ENCODE measurements at regions not wholly inside any gene's neighbourhood (a gene's known extent, or its start where the extent isn't known, plus 50 kb on each side); places are given as distances from the start of the nearest gene placed in this dataset.
"Not testable (repeated sequence)": the region's sequence is repeated elsewhere in the genome, so short reads cannot be mapped to it uniquely, and the experiment has no call there.

DNA sequence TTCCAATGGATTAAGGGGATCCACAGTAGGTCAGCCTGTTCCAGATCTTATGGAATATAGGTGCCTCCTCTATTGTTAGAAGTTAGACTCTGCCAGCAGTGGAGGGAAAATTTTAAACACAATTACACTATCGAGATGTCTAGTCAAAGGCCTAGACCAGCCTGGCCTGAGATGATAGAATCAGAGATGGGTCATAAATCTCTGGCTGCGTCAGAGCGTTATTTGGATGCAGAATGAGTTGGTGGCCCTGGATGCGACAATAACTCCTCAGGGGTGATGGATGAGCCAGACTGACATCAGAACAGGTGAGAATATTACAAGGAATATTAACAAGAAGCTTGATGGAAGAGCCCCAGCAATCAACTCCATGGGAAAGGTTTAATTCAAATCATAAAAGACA, 149.3 kb upstream of the TCF4 start:
- Mint-ChIP-seq H3K27ac (no peak overlapping the region), H3K4me3 (no peak overlapping the region), H3K4me1 (peaks cover 2 to 5% of the 10 kb centered on the region in 2 donors), H3K27me3 (no peaks in the 10 kb centered on the region), H3K9me3 (peaks cover 0 to 2% of the 10 kb centered on the region in 2 donors), H3K36me3 (no peaks in the 10 kb centered on the region)
- DNase-seq (no peak), ATAC-seq (replicated peaks) (no peak)

DNA sequence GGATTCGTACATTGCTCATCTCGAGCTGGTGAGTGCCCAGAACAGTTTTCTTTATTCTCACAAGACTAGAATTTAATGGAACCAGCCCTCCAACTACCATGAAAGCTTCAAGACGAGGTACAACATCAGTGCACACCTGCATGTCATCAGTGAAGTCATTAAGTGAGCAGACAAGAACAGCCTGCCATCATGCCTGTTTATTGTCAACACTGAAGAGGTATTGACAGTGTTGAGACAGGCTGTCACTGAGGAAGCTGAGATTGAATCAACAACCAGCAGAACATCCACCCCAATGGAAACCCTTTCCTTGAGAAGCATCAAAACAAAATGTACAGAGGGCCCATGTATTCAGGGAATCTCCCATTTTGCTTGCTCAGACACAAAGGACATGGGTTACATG, 148.0 kb upstream of the TCF4 start:
- Mint-ChIP-seq H3K36me3 (no peaks in the 10 kb centered on the region), H3K4me3 (no peak overlapping the region), H3K27ac (no peak overlapping the region), H3K27me3 (no peaks in the 10 kb centered on the region), H3K9me3 (peaks cover 0 to 2% of the 10 kb centered on the region in 2 donors), H3K4me1 (peaks cover 2 to 5% of the 10 kb centered on the region in 2 donors)
- ATAC-seq (replicated peaks) (no peak), DNase-seq (no peak)

DNA sequence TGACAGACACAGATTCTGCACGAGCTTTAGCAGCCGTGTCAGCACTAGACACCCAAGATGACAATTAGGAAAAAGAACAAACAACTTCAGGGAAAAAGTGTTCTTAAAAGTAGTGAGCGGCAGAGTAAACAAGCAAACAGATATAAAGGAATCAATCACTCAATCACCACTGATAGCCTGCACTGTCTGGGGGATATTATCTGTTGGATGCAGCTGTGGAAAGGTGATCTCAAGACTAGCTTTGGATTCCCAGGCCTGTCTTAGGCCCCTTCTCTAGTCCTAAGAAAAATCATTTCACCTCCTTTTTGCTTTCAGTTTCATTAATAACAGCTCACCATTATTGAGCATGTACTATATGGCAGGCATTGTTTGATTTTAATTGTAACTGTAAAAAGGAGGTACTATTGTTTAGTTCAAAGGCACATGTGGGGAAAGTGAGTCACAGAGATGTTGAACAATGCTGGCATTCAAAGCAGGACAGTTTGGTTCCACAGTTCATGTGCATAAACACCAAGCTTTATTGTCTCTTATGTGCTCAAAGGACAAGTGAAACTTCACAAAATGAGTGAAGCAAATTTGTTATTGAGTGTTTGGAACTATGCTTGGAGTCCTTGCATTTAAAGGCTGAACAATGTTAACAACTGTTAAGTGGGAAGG, 147.3 kb upstream of the TCF4 start:
- Mint-ChIP-seq H3K36me3 (no peaks in the 10 kb centered on the region), H3K9me3 (peaks cover 0 to 2% of the 10 kb centered on the region in 2 donors), H3K4me3 (no peak overlapping the region), H3K27ac (no peak overlapping the region), H3K4me1 (peaks cover 2 to 5% of the 10 kb centered on the region in 2 donors), H3K27me3 (no peaks in the 10 kb centered on the region)
- no peak for DNase-seq
- no peak for ATAC-seq (replicated peaks)

DNA sequence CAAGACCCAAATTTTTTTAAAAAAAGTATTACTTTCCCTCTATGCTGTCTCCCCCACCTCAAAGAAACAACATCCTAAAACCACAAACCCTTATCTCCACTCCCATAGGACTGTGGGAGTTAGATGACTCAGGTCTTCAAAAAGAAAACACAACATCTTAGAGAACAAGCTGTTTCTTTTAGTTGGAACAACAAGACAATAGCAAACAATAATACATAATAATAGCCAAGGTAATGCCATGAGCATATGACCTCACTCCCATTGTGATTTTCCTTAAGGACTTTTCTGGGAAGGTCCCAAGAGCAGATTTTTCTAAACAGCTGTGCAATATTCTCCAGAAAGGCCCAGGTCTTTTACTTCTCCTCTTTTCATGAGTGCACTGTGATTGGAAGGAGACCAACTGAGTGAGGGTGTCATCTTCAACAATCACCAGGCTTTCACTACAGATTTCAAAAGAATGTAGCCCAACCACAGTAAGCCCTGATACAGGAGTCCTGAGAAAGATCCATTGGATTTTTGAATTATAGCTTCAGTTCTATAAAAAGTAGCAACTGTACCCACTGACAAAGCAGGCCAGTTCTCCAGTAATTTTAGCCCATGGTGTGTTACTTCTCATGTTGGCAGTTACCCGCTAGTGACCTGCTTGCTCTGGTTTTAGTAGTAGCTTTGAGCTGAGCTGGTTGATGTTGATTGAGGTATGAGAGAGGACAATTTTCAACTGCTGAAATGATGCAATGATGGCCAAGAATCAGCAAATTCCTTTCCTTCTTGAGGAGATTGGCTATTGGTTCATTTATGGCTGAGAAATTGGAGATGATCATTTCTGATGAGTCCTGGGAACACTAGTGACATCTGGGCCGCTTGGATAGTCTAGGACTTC, 144.5 kb upstream of the TCF4 start:
- Mint-ChIP-seq H3K4me3 (no peak overlapping the region), H3K27ac (no peak overlapping the region), H3K9me3 (peaks cover 0 to 2% of the 10 kb centered on the region in 2 donors), H3K4me1 (peaks cover 2 to 5% of the 10 kb centered on the region in 2 donors), H3K36me3 (no peaks in the 10 kb centered on the region), H3K27me3 (no peaks in the 10 kb centered on the region)
- DNase-seq, result no peak
- ATAC-seq (replicated peaks), result no peak

DNA sequence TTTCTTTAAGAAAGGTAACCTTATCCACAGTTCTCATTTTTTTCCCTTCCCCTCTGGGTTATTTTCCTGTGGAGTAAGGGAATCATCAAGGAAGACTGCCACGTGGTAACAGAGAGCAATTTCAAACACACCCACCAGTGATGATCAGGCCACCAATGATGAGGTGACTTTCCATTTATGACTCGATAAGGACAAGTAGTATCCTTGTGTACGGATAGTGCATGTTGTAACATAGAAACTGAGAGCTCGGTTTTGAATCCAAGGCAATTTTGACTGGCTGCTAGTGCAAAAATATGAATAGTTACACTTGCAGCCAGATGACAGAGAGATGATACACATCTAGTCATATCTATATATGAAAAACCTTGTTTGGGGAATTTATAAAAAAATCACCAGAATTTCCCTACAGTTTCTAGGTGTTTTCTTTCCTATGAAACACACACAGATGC, 143.6 kb upstream of the TCF4 start:
- Mint-ChIP-seq H3K4me3 (no peak overlapping the region), H3K27ac (no peak overlapping the region), H3K27me3 (no peaks in the 10 kb centered on the region), H3K4me1 (peaks cover 2 to 5% of the 10 kb centered on the region in 2 donors), H3K9me3 (peaks cover 0 to 3% of the 10 kb centered on the region in 2 donors), H3K36me3 (no peaks in the 10 kb centered on the region)
- DNase-seq (no peak), ATAC-seq (replicated peaks) (peak in 1 of 2 donors; percentile 75)

DNA sequence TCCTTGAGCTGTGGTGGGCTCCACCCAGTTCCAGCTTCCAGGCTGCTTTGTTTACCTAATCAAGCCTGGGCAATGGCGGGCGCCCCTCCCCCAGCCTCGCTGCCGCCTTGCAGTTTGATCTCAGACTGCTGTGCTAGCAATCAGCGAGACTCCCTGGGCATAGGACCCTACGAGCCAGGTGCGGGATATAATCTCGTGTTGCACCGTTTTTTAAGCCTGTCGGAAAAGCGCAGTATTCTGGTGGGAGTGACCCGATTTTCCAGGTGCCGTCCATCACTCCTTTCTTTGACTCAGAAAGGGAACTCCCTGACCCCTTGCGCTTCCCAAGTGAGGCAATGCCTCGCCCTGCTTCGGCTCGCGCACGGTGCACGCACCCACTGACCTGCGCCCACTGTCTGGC, 133.0 kb upstream of the TCF4 start:
- not testable (repeated sequence) for H3K27me3 Mint-ChIP-seq; H3K27ac Mint-ChIP-seq; H3K4me1 Mint-ChIP-seq; ATAC-seq (replicated peaks); H3K9me3 Mint-ChIP-seq; DNase-seq; H3K4me3 Mint-ChIP-seq; H3K36me3 Mint-ChIP-seq

DNA sequence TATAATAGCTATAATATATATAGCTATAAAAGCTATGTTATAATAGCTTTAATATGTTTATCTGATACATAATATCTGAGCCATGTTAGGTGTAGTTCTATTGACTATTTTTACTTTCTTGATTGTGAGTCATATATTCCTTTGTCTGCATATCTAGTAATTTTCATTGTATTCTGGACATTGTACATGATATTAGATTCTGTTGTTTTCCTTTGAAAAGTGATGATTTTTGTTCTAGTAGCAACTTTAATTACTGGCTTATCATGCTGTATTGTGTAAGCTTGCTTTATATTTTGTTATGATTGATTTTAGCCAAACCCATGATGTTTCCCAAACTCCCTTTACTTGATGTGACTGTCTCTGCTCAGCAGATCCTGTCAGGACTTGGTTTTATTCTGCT, 125.7 kb upstream of the TCF4 start:
- ATAC-seq (replicated peaks) (no peak), DNase-seq (no peak)
- Mint-ChIP-seq H3K9me3 (peaks cover 19 to 23% of the 10 kb centered on the region in 2 donors), H3K36me3 (peaks cover 9 to 15% of the 10 kb centered on the region in 2 donors), H3K27me3 (no peaks in the 10 kb centered on the region), H3K27ac (no peak overlapping the region), H3K4me3 (no peak overlapping the region), H3K4me1 (no peaks in the 10 kb centered on the region)

DNA sequence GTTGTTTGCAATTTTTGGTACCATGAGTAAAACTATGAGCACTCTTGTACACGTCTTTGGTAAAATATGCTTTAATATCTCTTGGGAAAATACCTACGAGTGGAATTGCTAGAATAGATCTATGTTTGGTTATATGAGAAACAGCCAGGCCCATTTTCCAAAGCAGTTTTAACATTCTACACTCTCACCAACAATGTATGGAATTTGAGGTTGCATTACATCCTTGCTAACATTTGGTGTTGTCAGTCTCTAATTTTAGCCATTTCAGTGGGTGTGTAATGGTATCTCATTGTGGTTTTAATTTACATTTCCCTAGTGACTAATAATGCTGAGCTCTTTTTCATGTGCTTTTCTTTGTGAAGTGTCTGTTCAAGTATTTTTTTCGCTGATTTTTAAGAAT, 118.9 kb upstream of the TCF4 start:
- ATAC-seq (replicated peaks) (no peak), DNase-seq (no peak)
- Mint-ChIP-seq H3K4me3 (no peak overlapping the region), H3K9me3 (peaks cover 5 to 15% of the 10 kb centered on the region in 2 donors), H3K36me3 (peaks cover 0 to 4% of the 10 kb centered on the region in 2 donors), H3K27ac (no peak overlapping the region), H3K27me3 (no peaks in the 10 kb centered on the region), H3K4me1 (no peaks in the 10 kb centered on the region)

DNA sequence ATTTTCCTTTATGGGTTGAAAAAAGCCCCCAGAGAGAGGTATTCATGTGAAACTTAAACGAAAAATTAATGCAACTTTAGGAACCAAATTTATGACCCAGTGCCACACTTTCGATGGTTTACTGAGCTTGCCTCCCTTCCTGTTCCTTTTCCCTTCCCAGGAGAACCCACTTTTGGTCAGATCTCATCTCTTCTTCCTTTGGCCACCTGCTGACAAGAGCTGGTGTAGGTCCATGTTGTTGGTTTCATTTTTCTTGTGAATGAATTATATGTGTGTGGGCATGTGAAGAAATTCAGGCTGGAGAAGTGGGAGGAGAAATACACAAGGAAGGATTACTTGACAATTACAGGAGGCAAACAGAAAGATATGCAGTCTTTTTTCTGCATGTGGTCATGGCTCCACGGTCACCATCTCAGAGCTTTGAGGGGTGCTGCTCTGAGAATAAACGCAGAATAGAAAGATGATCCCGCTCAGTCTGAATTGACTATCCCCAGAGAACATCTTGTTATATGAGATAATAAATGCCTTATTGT, 111.3 kb upstream of the TCF4 start:
- DNase-seq, result no peak
- Mint-ChIP-seq H3K36me3 (no peaks in the 10 kb centered on the region), H3K27ac (no peak overlapping the region), H3K4me1 (peaks cover 0 to 3% of the 10 kb centered on the region in 2 donors), H3K27me3 (no peaks in the 10 kb centered on the region), H3K9me3 (peaks cover 1 to 6% of the 10 kb centered on the region in 2 donors), H3K4me3 (no peak overlapping the region)
- ATAC-seq (replicated peaks), result no peak

DNA sequence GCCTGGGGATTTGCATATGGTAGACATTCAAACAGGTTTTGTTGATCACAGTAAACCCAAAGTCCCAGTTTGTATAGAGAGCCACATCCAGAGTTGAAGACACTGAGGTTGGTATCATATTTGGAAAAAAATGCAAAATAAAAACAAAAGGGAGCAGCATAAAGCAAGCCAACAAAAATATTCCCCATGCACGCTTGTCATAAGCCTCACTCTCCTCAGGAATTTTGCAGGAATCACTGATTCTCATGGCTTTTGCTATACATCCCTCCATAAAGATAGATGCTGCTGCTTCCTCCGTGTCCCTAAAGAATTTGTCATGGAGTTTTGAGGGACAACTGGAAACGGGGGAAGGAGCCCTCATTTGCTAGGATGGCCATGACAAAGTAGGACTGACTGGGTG, 108.8 kb upstream of the TCF4 start:
- ATAC-seq (replicated peaks) (no peak), DNase-seq (no peak)
- no peak overlapping the region for H3K27ac Mint-ChIP-seq
- no peak overlapping the region for H3K4me3 Mint-ChIP-seq
- no peaks in the 10 kb centered on the region for H3K9me3 Mint-ChIP-seq
- no peaks in the 10 kb centered on the region for H3K27me3 Mint-ChIP-seq
- H3K36me3 Mint-ChIP-seq, result no peaks in the 10 kb centered on the region
- peaks cover 0 to 3% of the 10 kb centered on the region in 2 donors for H3K4me1 Mint-ChIP-seq

DNA sequence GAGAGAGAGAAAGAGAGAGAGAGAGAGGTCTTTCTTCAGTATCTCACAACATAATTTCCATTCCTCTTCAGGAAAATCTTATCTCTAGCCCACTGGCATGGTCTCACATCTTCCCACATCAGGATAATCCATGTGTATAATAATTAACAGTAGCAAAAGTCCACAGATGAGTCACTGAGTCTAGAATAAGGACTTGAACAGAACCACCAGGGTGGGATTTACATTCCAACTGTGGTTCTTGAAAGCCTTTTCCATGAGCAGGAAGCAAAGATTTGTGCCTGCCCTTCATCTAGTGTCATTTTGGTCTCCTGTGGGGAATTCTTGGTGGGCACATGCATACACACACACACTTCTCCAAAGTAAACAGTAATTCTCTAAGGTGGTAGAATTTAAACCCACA, 107.1 kb upstream of the TCF4 start:
- Mint-ChIP-seq H3K4me3 (no peak overlapping the region), H3K27me3 (no peaks in the 10 kb centered on the region), H3K9me3 (no peaks in the 10 kb centered on the region), H3K36me3 (no peaks in the 10 kb centered on the region), H3K4me1 (peaks cover 0 to 3% of the 10 kb centered on the region in 2 donors), H3K27ac (no peak overlapping the region)
- DNase-seq (no peak), ATAC-seq (replicated peaks) (no peak)

DNA sequence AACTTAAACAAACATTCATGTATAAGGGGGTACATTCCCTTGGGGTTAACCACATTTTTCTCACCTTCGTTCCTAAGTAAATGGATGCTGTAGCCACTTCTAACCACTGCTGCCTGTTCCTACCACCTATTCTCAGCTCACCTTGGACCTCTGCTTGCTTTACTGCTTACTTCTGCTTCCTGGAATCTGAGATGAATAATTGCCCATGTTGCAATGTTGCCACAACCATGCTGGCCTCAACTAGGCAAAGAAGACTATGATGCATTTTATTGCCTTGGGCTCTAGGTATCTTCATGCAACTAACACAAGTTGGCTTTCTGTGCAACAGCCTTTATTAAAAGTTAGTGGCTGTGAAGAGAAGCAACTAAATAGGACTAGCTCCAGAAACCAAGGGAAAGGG, 106.3 kb upstream of the TCF4 start:
- Mint-ChIP-seq H3K27me3 (no peaks in the 10 kb centered on the region), H3K36me3 (no peaks in the 10 kb centered on the region), H3K9me3 (no peaks in the 10 kb centered on the region), H3K4me3 (no peak overlapping the region), H3K27ac (no peak overlapping the region), H3K4me1 (peaks cover 0 to 1% of the 10 kb centered on the region in 2 donors)
- ATAC-seq (replicated peaks) (no peak), DNase-seq (no peak)

DNA sequence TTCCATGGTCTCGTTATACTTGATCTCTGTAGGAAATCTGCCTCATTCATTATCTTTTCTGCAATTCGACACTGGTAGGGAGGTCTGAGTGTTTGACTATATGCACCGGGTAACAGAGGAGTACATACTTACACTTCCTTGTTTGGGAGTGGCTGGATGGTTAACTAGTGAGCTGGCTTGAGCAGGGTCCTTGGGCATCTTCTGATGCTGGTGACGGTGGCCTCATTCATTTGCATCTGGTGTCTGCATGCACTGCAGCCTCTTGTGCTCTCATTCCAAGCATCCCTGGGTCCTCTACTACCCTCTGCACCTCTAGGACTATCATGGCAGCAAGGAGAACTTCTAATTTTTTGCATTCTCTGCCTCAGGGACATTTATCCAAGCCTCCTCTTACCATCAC, 100.0 kb upstream of the TCF4 start:
- Mint-ChIP-seq H3K9me3 (no peaks in the 10 kb centered on the region), H3K36me3 (no peaks in the 10 kb centered on the region), H3K4me3 (no peak overlapping the region), H3K27ac (no peak overlapping the region), H3K4me1 (no peaks in the 10 kb centered on the region), H3K27me3 (no peaks in the 10 kb centered on the region)
- DNase-seq, result no peak
- ATAC-seq (replicated peaks), result no peak

DNA sequence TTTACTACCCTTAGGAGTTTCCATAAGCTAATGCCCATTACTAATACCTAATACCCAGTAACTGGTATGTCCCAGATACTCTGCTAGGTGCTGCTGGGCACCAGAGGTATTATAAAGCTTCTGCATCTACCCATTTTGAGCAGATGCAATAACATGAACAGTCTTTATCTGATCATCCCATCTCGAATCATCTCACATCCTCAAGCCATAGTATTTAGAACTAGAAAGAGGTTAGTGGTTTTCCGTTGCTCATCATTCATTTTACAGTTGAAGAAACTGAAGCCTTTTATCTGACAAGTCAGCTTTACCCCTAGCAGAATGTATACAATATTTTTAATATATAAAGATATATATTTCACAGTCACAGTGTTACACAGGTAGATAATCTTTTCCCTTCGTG, 99.1 kb upstream of the TCF4 start:
- Mint-ChIP-seq H3K36me3 (no peaks in the 10 kb centered on the region), H3K4me3 (no peak overlapping the region), H3K4me1 (no peaks in the 10 kb centered on the region), H3K27ac (no peak overlapping the region), H3K27me3 (no peaks in the 10 kb centered on the region), H3K9me3 (no peaks in the 10 kb centered on the region)
- no peak for ATAC-seq (replicated peaks)
- DNase-seq, result no peak

DNA sequence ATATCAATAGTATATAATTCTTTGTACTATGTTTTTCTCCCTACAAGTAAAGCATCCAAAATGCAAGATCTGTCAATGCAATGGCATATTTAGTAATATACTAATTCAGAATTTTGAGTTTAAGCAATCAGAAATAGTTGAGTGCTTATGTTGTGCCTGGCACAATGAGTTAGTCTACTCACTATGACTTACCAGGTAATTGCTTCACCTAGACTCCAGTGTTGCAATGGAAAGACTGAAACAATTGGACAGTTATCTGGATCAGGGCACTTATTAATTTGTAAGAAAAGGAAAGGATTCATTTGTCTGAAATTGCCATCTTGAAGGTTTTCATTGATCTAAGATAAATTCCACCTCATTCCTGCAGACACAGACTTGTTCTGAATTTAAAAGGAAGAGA, 97.6 kb upstream of the TCF4 start:
- H3K4me3 Mint-ChIP-seq, result no peak overlapping the region
- DNase-seq, result no peak
- H3K9me3 Mint-ChIP-seq, result no peaks in the 10 kb centered on the region
- no peak overlapping the region for H3K27ac Mint-ChIP-seq
- H3K4me1 Mint-ChIP-seq, result no peaks in the 10 kb centered on the region
- no peaks in the 10 kb centered on the region for H3K36me3 Mint-ChIP-seq
- no peak for ATAC-seq (replicated peaks)
- H3K27me3 Mint-ChIP-seq, result no peaks in the 10 kb centered on the region

Data from stimulated activated naive B cell treated with anti-CD40 and anti-IgM and Interleukin-4, amounts not matched to agents 10 μg/mL and 1 μg/mL and 100 μg/mL, for 72 hours (primary cell).